ENCODE measurements at regions not wholly inside any gene's neighbourhood (a gene's known extent, or its start where the extent isn't known, plus 50 kb on each side); places are given as distances from the start of the nearest gene placed in this dataset.
"Not testable (repeated sequence)": the region's sequence is repeated elsewhere in the genome, so short reads cannot be mapped to it uniquely, and the experiment has no call there.

GRCh38 chr10:91088300-91089140, 131.9 kb upstream of the PCGF5 start:
- no peak for DNase-seq (ENCODE audit: low spot score)

DNA sequence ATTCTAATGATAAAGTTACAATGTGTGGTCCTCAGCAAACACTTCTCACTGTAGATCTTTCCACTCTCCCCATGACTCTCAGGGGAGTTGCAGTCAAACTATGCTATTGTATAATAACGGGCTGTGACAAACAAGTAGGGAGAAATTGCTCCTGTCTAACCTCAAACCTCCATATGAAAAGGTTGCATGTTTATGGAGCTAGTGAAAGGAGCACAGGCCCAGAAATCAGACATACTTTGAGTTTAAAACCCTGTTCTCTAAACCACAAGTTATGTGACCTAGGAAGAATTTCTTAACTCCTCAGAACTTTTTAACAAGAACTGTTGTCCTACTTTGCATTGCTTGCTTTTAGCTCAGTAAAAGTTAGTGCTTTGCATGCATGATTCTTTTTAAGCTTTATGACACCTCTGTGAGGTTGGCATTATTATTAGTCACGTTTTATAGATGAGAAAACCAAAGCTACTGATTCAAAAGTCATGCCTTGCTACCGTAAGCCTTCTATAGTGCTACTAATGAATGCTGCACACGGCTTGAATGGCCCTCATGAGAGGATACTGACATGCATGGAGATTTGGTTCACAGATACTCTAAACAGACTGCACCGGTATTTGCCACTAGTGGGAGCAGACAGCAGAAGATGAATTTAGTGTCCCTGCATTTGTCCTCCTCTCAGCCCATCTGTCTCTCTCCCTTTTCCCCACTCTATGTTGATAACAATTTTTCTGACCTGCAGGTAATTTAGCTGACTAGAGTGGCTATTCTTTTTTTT, 129.5 kb upstream of the PCGF5 start:
- no peak for DNase-seq (ENCODE audit: low spot score)

GRCh38 chr10:91091780-91092179, 128.7 kb upstream of the PCGF5 start:
- DNase-seq (ENCODE audit: low spot score): no peak

DNA sequence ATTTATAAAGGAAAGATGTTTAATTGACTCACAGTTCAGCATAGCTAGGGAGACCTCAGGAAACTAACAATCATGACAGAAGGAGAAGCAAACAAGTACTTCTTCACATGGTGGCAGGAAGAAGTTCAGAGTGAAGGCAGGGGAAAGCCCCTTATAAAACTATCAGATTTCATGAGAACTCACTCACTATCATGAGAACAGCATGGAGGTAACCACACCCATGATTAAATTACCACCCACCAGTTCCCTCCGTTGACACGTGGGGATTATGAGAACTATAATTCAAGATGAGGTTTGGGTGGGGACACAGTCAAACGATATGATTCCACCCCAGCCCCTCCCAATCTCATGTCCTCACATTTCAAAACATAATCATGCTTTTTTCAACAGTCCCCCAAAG, 124.2 kb upstream of the PCGF5 start:
- DNase-seq (ENCODE audit: low spot score): no peak

DNA sequence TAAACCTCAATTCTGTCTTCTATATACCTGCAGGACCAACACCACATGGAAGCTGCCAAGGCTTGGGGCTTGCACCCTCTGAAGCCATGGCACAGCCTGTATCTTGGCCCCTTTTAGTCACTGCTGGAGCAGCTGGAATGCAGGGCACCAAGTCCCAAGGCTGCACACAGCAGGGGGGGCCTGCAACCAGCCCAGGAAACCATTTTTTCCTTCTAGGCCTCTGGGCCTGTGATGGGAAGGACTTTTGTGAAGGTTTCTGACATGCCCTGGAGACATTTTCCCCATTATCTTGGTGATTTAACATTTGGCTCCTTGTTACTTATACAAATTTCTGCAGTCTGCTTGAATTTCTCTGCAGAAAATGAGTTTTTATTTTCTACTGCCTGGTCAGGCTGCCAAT, 123.2 kb upstream of the PCGF5 start:
- DNase-seq (ENCODE audit: low spot score): no peak

DNA sequence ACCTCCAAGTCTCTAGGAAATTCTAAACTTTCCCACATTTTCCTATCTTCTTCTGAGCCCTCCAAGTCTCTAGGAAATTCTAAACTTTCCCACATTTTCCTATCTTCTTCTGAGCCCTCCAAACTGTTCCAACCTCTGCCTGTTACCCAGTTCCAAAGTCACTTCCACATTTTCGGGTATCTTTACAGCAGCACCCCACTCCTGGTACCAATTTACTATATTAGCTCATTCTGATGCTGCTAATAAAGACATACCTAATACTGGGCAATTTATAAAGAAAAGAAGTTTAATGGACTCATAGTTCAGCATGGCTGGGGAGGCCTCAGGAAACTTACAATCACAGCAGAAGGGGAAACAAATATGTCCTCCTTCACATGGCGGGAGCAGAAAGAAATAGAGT, 122.4 kb upstream of the PCGF5 start:
- not testable (repeated sequence) for DNase-seq (ENCODE audit: low spot score)

- no peak for DNase-seq (ENCODE audit: low spot score)
These were observed 116.9 kb upstream of the PCGF5 start for GRCh38 chr10:91103384-91104192.

GRCh38 chr10:91104193-91105041, 116.0 kb upstream of the PCGF5 start:
- DNase-seq (ENCODE audit: low spot score): no peak

DNA sequence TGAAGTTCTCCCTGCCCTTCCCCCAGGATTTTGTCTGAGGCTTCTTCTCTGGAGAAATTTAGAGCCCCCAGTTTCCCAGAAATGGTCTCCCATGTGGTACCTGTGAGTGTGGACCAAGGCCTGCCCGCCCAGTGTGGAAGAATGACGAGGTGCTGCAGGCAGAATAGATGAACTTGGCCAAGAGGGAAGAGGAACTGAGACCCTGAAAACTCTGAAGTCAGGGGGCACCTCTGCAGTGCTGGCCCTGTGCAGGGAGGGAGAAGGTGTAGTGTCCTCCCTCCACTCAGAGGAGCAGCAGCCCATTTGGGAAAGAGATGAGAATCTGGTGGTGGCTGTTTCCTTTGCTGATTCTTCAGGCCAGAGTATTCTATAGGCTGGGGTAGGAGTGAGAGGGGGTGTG, 115.2 kb upstream of the PCGF5 start:
- DNase-seq (ENCODE audit: low spot score): no peak

- no peak for DNase-seq (ENCODE audit: low spot score)
These were observed 111.6 kb upstream of the PCGF5 start for GRCh38 chr10:91108820-91109219.

- DNase-seq (ENCODE audit: low spot score): no peak
These were observed 109.4 kb upstream of the PCGF5 start for GRCh38 chr10:91111060-91111459.

- no peak for DNase-seq (ENCODE audit: low spot score)
These were observed 104.7 kb upstream of the PCGF5 start for GRCh38 chr10:91115618-91116390.

- no peak for DNase-seq (ENCODE audit: low spot score)
These were observed 103.0 kb upstream of the PCGF5 start for GRCh38 chr10:91117505-91117904.

- no peak for DNase-seq (ENCODE audit: low spot score)
These were observed 100.1 kb upstream of the PCGF5 start for GRCh38 chr10:91120348-91120747.

- no peak for DNase-seq (ENCODE audit: low spot score)
These were observed 97.2 kb upstream of the PCGF5 start for GRCh38 chr10:91123261-91123660.

GRCh38 chr10:91124016-91124415, 96.4 kb upstream of the PCGF5 start:
- DNase-seq (ENCODE audit: low spot score): no peak

DNA sequence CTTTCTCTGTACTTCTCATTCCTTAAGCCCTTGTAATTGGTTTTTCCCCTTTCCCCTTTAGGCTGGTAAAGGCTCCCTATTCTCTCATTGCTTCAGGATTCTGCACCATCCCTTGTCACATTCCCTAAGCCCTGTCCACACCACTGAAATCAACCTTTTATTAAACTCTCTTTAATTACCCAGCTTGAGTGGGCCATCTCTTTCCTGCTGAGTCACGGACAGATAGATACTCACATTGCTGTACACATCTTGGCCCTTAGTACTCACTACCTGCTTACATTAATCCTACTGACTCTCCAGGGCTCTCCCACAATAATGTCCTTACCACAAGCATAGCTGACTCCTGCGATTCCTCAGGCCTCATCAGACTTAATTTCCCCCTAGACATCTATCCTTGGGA, 94.0 kb upstream of the PCGF5 start:
- DNase-seq (ENCODE audit: low spot score): no peak

DNA sequence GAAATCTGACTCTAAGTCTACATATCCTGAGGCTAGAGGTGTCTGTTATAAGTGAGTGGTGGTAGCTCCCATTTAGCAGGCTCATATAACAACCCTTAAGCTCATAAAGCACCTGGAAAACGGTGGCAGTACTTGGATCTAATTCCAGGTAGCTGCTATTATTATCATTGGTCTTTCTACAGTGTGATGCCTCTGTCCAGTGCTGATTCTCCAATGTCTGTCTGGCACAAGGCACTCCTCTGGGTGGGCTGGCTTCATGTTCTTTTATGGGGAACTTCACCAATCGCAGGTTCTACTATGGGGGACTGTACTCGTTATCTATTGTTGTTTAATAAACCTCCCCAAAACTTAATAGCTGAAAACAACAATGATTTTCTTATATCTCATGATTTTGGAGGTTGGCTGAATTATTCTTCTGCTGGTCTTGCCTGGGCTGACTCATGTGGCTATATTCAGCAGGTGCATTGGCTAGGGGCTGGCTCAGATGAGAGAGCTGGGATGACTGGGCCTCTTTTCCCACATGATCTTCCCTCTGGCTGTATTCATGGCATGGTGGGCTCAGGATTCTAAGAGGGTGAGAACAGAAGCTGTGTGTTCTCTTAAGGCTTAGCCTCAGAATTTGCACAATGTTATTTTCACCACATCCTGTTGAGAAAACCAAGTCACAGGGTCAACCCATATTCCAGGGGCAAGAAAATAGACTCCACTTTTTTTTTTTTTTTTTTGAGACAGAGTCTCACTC, 93.0 kb upstream of the PCGF5 start:
- DNase-seq (ENCODE audit: low spot score): no peak

DNA sequence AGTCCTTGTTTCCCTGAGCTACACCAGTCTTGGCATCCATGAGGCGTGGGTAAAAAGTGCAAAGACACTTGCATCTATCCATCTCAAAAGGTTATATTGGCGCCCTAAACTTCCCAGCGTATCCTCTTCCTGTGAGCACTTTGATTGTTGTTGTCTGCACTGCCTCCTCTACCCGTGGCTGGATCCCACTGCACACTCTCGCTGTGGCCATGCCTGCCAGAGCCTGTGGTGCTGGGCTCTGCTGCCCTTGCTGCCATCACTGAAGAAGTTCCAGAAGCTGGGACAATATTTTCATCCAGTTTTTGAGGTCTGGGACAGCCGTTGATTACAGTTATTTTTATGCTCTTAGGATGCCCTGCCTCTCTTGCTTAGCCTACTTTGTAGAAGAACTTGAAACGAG, 85.3 kb upstream of the PCGF5 start:
- DNase-seq (ENCODE audit: low spot score): no peak
